ENCODE measurements at regions not wholly inside any gene's neighbourhood (a gene's known extent, or its start where the extent isn't known, plus 50 kb on each side); places are given as distances from the start of the nearest gene placed in this dataset.
"Not testable (repeated sequence)": the region's sequence is repeated elsewhere in the genome, so short reads cannot be mapped to it uniquely, and the experiment has no call there.

DNA sequence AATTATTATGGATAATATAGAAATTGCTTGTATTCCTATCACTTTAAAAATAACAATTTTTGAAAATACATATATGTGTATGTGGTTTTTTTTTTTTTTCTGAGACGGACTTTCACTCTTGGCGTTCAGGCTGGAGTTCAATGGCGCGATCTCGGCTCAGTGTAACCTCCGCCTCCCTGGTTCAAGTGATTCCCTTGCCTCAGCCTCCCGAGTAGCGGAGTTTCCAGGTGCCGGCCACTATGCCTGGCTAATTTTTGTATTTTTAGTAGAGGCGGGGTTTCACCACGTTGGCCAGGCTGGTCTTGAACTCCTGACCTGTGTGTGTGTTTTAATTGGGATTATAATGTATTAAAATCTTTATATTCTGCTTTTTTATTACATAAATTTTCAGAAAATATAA is 97.9 kb upstream of the NUDT6 start:
- Mint-ChIP-seq H3K9me3 (peaks cover 6% of the 10 kb centered on the region), H3K27me3 (ENCODE audit: low read depth) (no peaks in the 10 kb centered on the region), H3K36me3 (peaks cover 12% of the 10 kb centered on the region), H3K4me1 (peaks cover 9% of the 10 kb centered on the region), H3K27ac (no peak overlapping the region), H3K4me3 (no peak overlapping the region)
- no peak for TF ChIP-seq CTCF (IDR thresholded peaks at IDR 0.05; ENCODE audit: unreplicated experiment)
- no peak for DNase-seq (ENCODE audit: low spot score in 2 of 2, unreplicated experiment in 2 of 2)

DNA sequence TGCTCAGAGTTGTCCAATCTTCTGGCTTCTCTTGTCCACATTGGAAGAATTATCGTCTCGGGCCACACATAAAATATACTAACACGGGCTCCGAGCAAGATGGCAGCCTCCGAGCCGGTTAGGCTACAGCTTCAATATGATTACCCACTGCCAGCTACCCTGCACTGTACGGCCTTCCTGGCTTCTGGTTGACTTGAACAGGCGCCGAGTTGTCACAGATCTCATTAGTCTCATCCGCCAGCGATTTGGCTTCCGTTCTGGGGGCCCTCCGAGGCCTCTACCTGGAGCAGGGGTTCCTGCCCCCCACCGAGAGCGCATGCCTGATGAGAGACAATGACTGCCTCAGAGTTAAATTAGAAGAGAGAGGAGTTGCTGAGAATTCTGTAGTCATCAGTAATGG is 101.2 kb upstream of the NUDT6 start:
- H3K27me3 Mint-ChIP-seq (ENCODE audit: low read depth), result no peaks in the 10 kb centered on the region
- no peak for DNase-seq (ENCODE audit: low spot score in 2 of 2, unreplicated experiment in 2 of 2)
- H3K27ac Mint-ChIP-seq, result no peak overlapping the region
- H3K36me3 Mint-ChIP-seq, result peaks cover 17% of the 10 kb centered on the region
- peaks cover 6% of the 10 kb centered on the region for H3K9me3 Mint-ChIP-seq
- no peak for TF ChIP-seq CTCF (IDR thresholded peaks at IDR 0.05; ENCODE audit: unreplicated experiment)
- H3K4me1 Mint-ChIP-seq, result peaks cover 13% of the 10 kb centered on the region
- H3K4me3 Mint-ChIP-seq, result no peak overlapping the region

DNA sequence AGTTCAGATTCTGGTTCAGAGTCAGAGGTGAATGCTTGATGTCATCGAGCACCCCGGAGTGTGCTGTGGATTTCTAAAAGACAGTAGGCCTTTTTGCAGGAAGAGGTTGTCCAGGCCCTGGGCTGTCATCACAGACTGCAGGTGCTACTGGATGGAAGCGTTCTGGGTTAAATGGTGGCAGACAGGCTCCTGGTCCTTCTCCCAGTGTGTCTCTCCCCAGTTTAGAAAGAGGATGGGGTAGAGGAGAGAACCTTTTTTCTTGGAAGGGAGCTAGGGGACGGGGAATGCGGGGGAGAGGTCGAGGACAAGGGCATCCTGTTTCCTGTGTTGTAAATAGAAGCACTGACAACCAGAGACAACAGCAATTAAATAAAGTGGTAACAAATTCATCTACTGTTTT is 102.3 kb upstream of the NUDT6 start:
- peaks cover 19% of the 10 kb centered on the region for H3K36me3 Mint-ChIP-seq
- no peaks in the 10 kb centered on the region for H3K27me3 Mint-ChIP-seq (ENCODE audit: low read depth)
- H3K4me3 Mint-ChIP-seq, result no peak overlapping the region
- H3K4me1 Mint-ChIP-seq, result peaks cover 13% of the 10 kb centered on the region
- peaks cover 6% of the 10 kb centered on the region for H3K9me3 Mint-ChIP-seq
- no peak for DNase-seq (ENCODE audit: low spot score in 2 of 2, unreplicated experiment in 2 of 2)
- no peak for TF ChIP-seq CTCF (IDR thresholded peaks at IDR 0.05; ENCODE audit: unreplicated experiment)
- H3K27ac Mint-ChIP-seq, result no peak overlapping the region

GRCh38 chr4:123025398-123025797 is 103.0 kb upstream of the NUDT6 start:
- Mint-ChIP-seq H3K4me1 (peaks cover 13% of the 10 kb centered on the region), H3K27me3 (ENCODE audit: low read depth) (no peaks in the 10 kb centered on the region), H3K4me3 (no peak overlapping the region), H3K27ac (no peak overlapping the region), H3K9me3 (peaks cover 6% of the 10 kb centered on the region), H3K36me3 (peaks cover 19% of the 10 kb centered on the region)
- no peak for DNase-seq (ENCODE audit: low spot score in 2 of 2, unreplicated experiment in 2 of 2)
- no peak for TF ChIP-seq CTCF (IDR thresholded peaks at IDR 0.05; ENCODE audit: unreplicated experiment)

GRCh38 chr4:123026015-123026414 is 103.6 kb upstream of the NUDT6 start:
- DNase-seq (ENCODE audit: low spot score in 2 of 2, unreplicated experiment in 2 of 2); H3K27me3 Mint-ChIP-seq (ENCODE audit: low read depth): not testable (repeated sequence)
- peak overlapping the region; percentile 9 for H3K27ac Mint-ChIP-seq

DNA sequence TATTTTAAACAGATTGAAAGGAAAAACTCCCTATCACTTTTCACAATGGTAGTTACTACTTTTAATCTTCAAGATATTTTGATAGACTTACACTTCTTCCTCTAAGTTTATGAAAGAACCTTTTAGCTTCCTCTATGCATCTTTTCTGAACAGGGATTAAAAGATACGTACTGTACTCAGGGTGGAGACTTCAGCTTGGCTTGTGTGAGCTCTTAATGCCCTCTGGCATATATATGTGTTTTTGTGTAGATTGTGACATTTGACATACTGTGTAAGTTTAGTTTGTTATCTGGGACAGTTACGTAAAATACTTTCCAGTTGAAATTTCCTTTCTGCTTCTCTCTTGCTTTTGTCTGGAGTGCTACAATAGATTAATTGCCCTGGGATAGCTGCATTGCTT is 109.3 kb upstream of the NUDT6 start:
- Mint-ChIP-seq H3K4me1 (peaks cover 15% of the 10 kb centered on the region), H3K27ac (peak overlapping the region; percentile 68), H3K27me3 (ENCODE audit: low read depth) (no peaks in the 10 kb centered on the region), H3K9me3 (no peaks in the 10 kb centered on the region), H3K4me3 (no peak overlapping the region), H3K36me3 (peaks cover 7% of the 10 kb centered on the region)
- no peak for DNase-seq (ENCODE audit: low spot score in 2 of 2, unreplicated experiment in 2 of 2)
- no peak for TF ChIP-seq CTCF (IDR thresholded peaks at IDR 0.05; ENCODE audit: unreplicated experiment)

More at GRCh38 chr4:123026015-123026414, 103.6 kb upstream of the NUDT6 start:
- not testable (repeated sequence) for H3K9me3 Mint-ChIP-seq, H3K4me3 Mint-ChIP-seq
- H3K36me3 Mint-ChIP-seq, result peaks cover 19% of the 10 kb centered on the region
- peaks cover 13% of the 10 kb centered on the region for H3K4me1 Mint-ChIP-seq

Data from mesothelial cell of epicardium (in vitro differentiated cells).